ENCODE measurements at regions not wholly inside any gene's neighbourhood (a gene's known extent, or its start where the extent isn't known, plus 50 kb on each side); places are given as distances from the start of the nearest gene placed in this dataset.

DNA sequence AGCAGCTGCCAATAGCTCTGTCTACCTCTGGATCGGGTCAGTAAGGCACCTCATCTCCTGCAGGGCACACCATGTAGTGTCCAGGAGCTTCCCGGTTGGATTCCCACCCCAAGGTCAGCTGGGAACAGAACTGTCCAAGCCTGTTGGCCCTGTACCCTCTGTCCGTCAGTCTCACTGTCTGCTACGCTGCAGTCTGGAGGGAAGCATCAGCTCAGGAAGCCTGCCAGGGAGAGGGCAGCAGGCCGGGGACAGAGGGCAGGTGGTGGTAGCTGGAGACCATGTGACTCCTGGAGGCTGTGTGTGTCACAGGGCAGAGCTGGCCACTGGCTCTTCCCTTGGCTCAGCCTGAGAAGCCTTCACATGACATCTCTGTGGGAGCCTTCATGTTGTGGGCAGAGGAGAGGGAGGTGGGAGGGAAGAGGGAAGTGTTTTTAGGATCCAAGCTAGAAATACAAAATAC is 134.5 kb downstream of the SEC61B start:
- no peak overlapping the region for H2BK12ac ChIP-seq (ENCODE audit: insufficient read length, low read depth, low read length)
- H3T11ph ChIP-seq (ENCODE audit: low read length) = no peak overlapping the region
- no peaks in the 10 kb centered on the region for H3K9me3 Mint-ChIP-seq
- H3K4me1 ChIP-seq (ENCODE audit: insufficient read depth, low read length) = no peaks in the 10 kb centered on the region
- TF ChIP-seq, protein P1, sequence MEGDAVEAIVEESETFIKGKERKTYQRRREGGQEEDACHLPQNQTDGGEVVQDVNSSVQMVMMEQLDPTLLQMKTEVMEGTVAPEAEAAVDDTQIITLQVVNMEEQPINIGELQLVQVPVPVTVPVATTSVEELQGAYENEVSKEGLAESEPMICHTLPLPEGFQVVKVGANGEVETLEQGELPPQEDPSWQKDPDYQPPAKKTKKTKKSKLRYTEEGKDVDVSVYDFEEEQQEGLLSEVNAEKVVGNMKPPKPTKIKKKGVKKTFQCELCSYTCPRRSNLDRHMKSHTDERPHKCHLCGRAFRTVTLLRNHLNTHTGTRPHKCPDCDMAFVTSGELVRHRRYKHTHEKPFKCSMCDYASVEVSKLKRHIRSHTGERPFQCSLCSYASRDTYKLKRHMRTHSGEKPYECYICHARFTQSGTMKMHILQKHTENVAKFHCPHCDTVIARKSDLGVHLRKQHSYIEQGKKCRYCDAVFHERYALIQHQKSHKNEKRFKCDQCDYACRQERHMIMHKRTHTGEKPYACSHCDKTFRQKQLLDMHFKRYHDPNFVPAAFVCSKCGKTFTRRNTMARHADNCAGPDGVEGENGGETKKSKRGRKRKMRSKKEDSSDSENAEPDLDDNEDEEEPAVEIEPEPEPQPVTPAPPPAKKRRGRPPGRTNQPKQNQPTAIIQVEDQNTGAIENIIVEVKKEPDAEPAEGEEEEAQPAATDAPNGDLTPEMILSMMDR (conservative IDR thresholded peaks at IDR 0.05) = no peak
- no peak overlapping the region for H2BK120ac ChIP-seq (ENCODE audit: low read depth, low read length, poor library complexity, severe bottlenecking)
- no peak overlapping the region for H4K91ac ChIP-seq (ENCODE audit: insufficient read length, low read depth, low read length)
- no CpG with 5 or more reads among the region's 5 CpGs for WGBS (ENCODE audit: extremely low coverage, insufficient read length, low lambda C conversion rate)
- H3K4me3 Mint-ChIP-seq = no peak overlapping the region
- H3K18ac ChIP-seq (ENCODE audit: insufficient read length, low read depth, low read length) = no peak overlapping the region
- H4K20me1 ChIP-seq (ENCODE audit: control insufficient read depth, insufficient read depth, insufficient read length) = no peaks in the 10 kb centered on the region
- peak overlapping the region; percentile 26 for H4K5ac ChIP-seq (ENCODE audit: insufficient read length, low read depth, low read length)
- H3K9me3 ChIP-seq (ENCODE audit: control insufficient read depth, low read depth, low read length) = no peaks in the 10 kb centered on the region
- H2AFZ ChIP-seq (ENCODE audit: low read length) = no peak overlapping the region
- H3K4me2 ChIP-seq (ENCODE audit: insufficient read depth, insufficient read length, low read length) = no peak overlapping the region
- no peak for DNase-seq
- peaks cover 14% of the 10 kb centered on the region for H3K27me3 Mint-ChIP-seq (ENCODE audit: low read depth)
- no peak overlapping the region for H3K23ac ChIP-seq (ENCODE audit: insufficient read length, low read depth, low read length)
- H3K27ac ChIP-seq (ENCODE audit: insufficient read length, low read depth, low read length) = no peak overlapping the region
- H3K27ac Mint-ChIP-seq = no peak overlapping the region
- no peaks in the 10 kb centered on the region for H3K27me3 ChIP-seq (ENCODE audit: insufficient read depth, low read length)
- no peak overlapping the region for H2BK5ac ChIP-seq (ENCODE audit: insufficient read length, low read length)
- no peak overlapping the region for H3K4ac ChIP-seq (ENCODE audit: low read depth, low read length)
- no peaks in the 10 kb centered on the region for H3K79me1 ChIP-seq (ENCODE audit: insufficient read depth, low read depth, low read length, poor library complexity, severe bottlenecking)
- no peaks in the 10 kb centered on the region for H3K23me2 ChIP-seq (ENCODE audit: insufficient read length, low read depth, low read length, poor library complexity, severe bottlenecking)
- H3K56ac ChIP-seq (ENCODE audit: insufficient read length, low read depth, low read length) = no peak overlapping the region
- H3K9ac ChIP-seq (ENCODE audit: extremely low read depth, insufficient read length, low read length) = no peak overlapping the region
- no peak overlapping the region for H2AK5ac ChIP-seq (ENCODE audit: insufficient read length, low read length)
- H3K14ac ChIP-seq (ENCODE audit: insufficient read depth, low read length) = peak overlapping the region; percentile 67
- H3K4me1 Mint-ChIP-seq = peaks cover 7 to 11% of the 10 kb centered on the region in 2 experiments
- no peaks in the 10 kb centered on the region; a peak in 1 of 7 replicates for H3K36me3 Mint-ChIP-seq (ENCODE audit: insufficient read depth in 1 of 3, low read depth in 3 of 3)
- H2BK15ac ChIP-seq (ENCODE audit: low read depth, low read length) = no peak overlapping the region
- no peak overlapping the region for H4K8ac ChIP-seq (replicated peaks; ENCODE audit: insufficient read length, low read depth, low read length)
- H2BK20ac ChIP-seq (ENCODE audit: low read depth, low read length, poor library complexity, severe bottlenecking) = no peak overlapping the region
- H3K79me2 ChIP-seq (ENCODE audit: insufficient read depth, low read length) = no peaks in the 10 kb centered on the region
